NT2/D1 (cell line): ENCODE measurements at regions not wholly inside any gene's neighbourhood (a gene's known extent, or its start where the extent isn't known, plus 50 kb on each side); places are given as distances from the start of the nearest gene placed in this dataset.

ENCODE experiments used
- SUZ12 ChIP-seq: IDR thresholded peaks from 2 replicates; pipeline ENCODE4 v1.6.1; 2011; ENCODE audit not compliant: insufficient read length, insufficient read depth; ENCODE audit errors: extremely low read depth
- ZNF274 ChIP-seq: IDR thresholded peaks from 2 replicates; pipeline ENCODE4 v1.6.1; 2011; ENCODE audit warnings: mild to moderate bottlenecking, low read depth, low read length

DNA sequence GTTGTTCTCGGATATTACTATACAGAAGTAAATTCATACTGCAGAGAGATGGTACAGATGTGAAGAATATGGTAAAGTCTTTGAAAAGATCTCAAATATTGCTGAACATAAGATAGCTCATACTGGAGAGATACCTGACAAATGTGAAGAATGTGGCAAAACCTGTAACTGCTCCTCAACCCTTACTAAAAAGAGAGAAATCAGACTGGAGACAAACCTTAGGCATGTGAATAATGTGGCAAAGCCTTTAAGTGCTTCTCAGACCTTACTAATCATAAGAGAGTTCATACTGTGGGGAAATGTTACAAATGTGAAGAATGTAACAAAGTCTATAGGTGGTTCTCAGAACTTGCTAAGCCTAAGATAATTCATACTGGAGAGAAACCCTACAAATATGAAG lies 986.0 kb upstream of the TSPY4 start:
- TF ChIP-seq SUZ12 (no peak), ZNF274 (no peak)
